ENCODE measurements at regions not wholly inside any gene's neighbourhood (a gene's known extent, or its start where the extent isn't known, plus 50 kb on each side); places are given as distances from the start of the nearest gene placed in this dataset.

DNA sequence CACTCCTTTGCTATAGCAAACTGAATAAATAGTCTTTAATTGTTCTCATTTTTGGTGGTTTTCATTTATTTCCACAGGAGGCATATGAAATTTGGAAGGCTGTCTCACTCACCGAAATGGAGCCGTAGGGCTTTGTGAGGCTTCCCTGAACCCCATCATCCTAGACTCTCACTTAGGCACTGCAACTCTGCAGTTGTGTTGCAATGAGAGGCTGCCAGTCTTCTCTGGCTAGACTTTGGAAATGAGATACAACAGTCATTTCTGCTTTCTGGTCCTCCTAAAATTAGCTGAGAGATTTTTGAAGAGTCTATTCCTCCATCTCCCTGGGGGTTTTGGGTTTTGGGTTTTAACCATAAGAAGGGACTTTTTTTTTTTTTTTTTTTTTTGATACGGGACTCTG is 146.5 kb downstream of the SH3BGRL start:
- Mint-ChIP-seq H3K36me3 (ENCODE audit: low read depth) (no peaks in the 10 kb centered on the region), H3K9me3 (peaks cover 54% of the 10 kb centered on the region)
- WGBS, 2 experiments (ENCODE audit: insufficient coverage in 1 of 2, insufficient read length in 1 of 2): 94% methylated on average over 2 of the region's 3 CpGs; no CpG with 5 or more reads in 1 of the 2 experiments

DNA sequence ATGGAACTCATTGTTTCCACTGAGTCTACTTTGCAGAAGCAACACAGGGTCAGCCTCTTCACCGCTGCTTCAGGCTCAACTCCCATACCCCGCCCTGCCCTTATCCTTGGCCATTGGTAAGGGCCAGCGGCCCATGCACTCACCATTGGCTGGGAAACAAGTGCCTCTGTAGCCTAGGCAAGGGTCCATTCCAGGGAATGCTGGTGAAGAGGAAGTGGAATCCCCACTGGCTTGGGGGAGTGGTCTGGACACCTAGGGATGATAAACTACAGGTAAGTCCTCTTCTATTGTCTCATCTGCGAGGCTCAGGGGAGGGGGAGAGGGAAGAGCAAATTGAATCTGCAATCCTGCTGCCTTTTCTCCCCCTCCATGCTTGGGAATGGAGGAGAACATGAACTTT is 153.1 kb downstream of the SH3BGRL start:
- Histone ChIP-seq H3K9ac (ENCODE audit: extremely low read depth, low read length, poor library complexity, severe bottlenecking) (no peak overlapping the region), H3K9me3 (ENCODE audit: control insufficient read depth, low read length) (no peaks in the 10 kb centered on the region), H3K27me3 (ENCODE audit: control insufficient read depth, insufficient read depth, low read length, poor library complexity, severe bottlenecking) (no peaks in the 10 kb centered on the region), H3K36me3 (ENCODE audit: control insufficient read depth, insufficient read depth, low read length) (no peaks in the 10 kb centered on the region), H3K27ac (ENCODE audit: low read depth, low read length) (no peak overlapping the region), H3K4me1 (ENCODE audit: control insufficient read depth, insufficient read depth, low read length) (no peaks in the 10 kb centered on the region), H3K4me3 (ENCODE audit: low read length) (no peak overlapping the region)
- Mint-ChIP-seq H3K4me3 (no peak overlapping the region), H3K27ac (no peak overlapping the region), H3K27me3 (ENCODE audit: insufficient read depth) (no peaks in the 10 kb centered on the region), H3K9me3 (peaks cover 38% of the 10 kb centered on the region), H3K36me3 (ENCODE audit: low read depth) (no peaks in the 10 kb centered on the region), H3K4me1 (peaks cover 2% of the 10 kb centered on the region)
- TF ChIP-seq, protein P1, sequence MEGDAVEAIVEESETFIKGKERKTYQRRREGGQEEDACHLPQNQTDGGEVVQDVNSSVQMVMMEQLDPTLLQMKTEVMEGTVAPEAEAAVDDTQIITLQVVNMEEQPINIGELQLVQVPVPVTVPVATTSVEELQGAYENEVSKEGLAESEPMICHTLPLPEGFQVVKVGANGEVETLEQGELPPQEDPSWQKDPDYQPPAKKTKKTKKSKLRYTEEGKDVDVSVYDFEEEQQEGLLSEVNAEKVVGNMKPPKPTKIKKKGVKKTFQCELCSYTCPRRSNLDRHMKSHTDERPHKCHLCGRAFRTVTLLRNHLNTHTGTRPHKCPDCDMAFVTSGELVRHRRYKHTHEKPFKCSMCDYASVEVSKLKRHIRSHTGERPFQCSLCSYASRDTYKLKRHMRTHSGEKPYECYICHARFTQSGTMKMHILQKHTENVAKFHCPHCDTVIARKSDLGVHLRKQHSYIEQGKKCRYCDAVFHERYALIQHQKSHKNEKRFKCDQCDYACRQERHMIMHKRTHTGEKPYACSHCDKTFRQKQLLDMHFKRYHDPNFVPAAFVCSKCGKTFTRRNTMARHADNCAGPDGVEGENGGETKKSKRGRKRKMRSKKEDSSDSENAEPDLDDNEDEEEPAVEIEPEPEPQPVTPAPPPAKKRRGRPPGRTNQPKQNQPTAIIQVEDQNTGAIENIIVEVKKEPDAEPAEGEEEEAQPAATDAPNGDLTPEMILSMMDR (conservative IDR thresholded peaks at IDR 0.05): no peak
- WGBS, 2 experiments (ENCODE audit: insufficient coverage in 1 of 2, insufficient read length in 1 of 2): 76% methylated on average over 4 of the region's 4 CpGs; no CpG with 5 or more reads in 1 of the 2 experiments
- peak; percentile 56 for DNase-seq

More for the DNA sequence above, 146.5 kb downstream of the SH3BGRL start:
- no peaks in the 10 kb centered on the region for H3K36me3 ChIP-seq (ENCODE audit: control insufficient read depth, insufficient read depth, low read length)
- H3K9ac ChIP-seq (ENCODE audit: extremely low read depth, low read length, poor library complexity, severe bottlenecking): no peak overlapping the region
- no peak overlapping the region for H3K4me3 Mint-ChIP-seq
- H3K4me3 ChIP-seq (ENCODE audit: low read length): no peak overlapping the region
- no peaks in the 10 kb centered on the region for H3K4me1 Mint-ChIP-seq
- TF ChIP-seq, protein P1 (conservative IDR thresholded peaks at IDR 0.05): no peak
- no peak overlapping the region for H3K27ac Mint-ChIP-seq
- no peak for DNase-seq
- H3K4me1 ChIP-seq (ENCODE audit: control insufficient read depth, insufficient read depth, low read length): no peaks in the 10 kb centered on the region
- H3K27ac ChIP-seq (ENCODE audit: low read depth, low read length): no peak overlapping the region
- H3K27me3 Mint-ChIP-seq (ENCODE audit: insufficient read depth): no peaks in the 10 kb centered on the region
- no peaks in the 10 kb centered on the region for H3K27me3 ChIP-seq (ENCODE audit: control insufficient read depth, insufficient read depth, low read length, poor library complexity, severe bottlenecking)
- H3K9me3 ChIP-seq (ENCODE audit: control insufficient read depth, low read length): no peaks in the 10 kb centered on the region

GRCh38 chrX:81355436-81355835 is 153.5 kb downstream of the SH3BGRL start:
- Mint-ChIP-seq H3K27me3 (ENCODE audit: insufficient read depth) (no peaks in the 10 kb centered on the region), H3K4me3 (no peak overlapping the region), H3K36me3 (ENCODE audit: low read depth) (no peaks in the 10 kb centered on the region), H3K4me1 (peaks cover 2% of the 10 kb centered on the region), H3K9me3 (peaks cover 37% of the 10 kb centered on the region), H3K27ac (no peak overlapping the region)
- no peak overlapping the region for H3K27ac ChIP-seq (ENCODE audit: low read depth, low read length)
- WGBS, 2 experiments (ENCODE audit: insufficient coverage in 1 of 2, insufficient read length in 1 of 2): 71% methylated on average over 3 of the region's 4 CpGs; no CpG with 5 or more reads in 1 of the 2 experiments
- TF ChIP-seq, protein P1 (conservative IDR thresholded peaks at IDR 0.05): no peak
- H3K9me3 ChIP-seq (ENCODE audit: control insufficient read depth, low read length): no peaks in the 10 kb centered on the region
- DNase-seq: no peak
- H3K4me1 ChIP-seq (ENCODE audit: control insufficient read depth, insufficient read depth, low read length): no peaks in the 10 kb centered on the region
- no peak overlapping the region for H3K9ac ChIP-seq (ENCODE audit: extremely low read depth, low read length, poor library complexity, severe bottlenecking)
- H3K27me3 ChIP-seq (ENCODE audit: control insufficient read depth, insufficient read depth, low read length, poor library complexity, severe bottlenecking): no peaks in the 10 kb centered on the region
- no peak overlapping the region for H3K4me3 ChIP-seq (ENCODE audit: low read length)
- no peaks in the 10 kb centered on the region for H3K36me3 ChIP-seq (ENCODE audit: control insufficient read depth, insufficient read depth, low read length)

All from endodermal cell (in vitro differentiated cells).